HCT116 (cell line): ENCODE measurements at regions not wholly inside any gene's neighbourhood (a gene's known extent, or its start where the extent isn't known, plus 50 kb on each side); places are given as distances from the start of the nearest gene placed in this dataset.
A peak's percentile ranks its signal among the peaks of the same experiment; 100 is the strongest.

Experiments used
- ATAC-seq: fragments of 200-7000 bp; cut with Tn5 transposase; 2 replicates; pipeline ENCODE4 v1.9.1; 2020; ENCODE audit warnings: mild to moderate bottlenecking, moderate library complexity
- BruUV-seq: library from RNA; stranded (reverse); fragments of 400-500 nt; replicated peaks from 2 replicates; lab custom pipeline; 2021; lab: Mats Ljungman, UMichigan
- CTCF ChIA-PET: fragments of 300-600 bp; sonication (Branson Sonifier 250); formaldehyde crosslinking; loops from one replicate; lab custom pipeline; 2021; ENCODE audit warnings: antibody characterized with exemption; lab: Charles Lee
- POLR2A ChIA-PET: fragments of 300-600, 350-600 bp; sonication (Branson Sonifier 250); formaldehyde crosslinking; loops from one replicate; lab custom pipeline; 2021; ENCODE audit warnings: antibody characterized with exemption; lab: Charles Lee
- RAD21 ChIA-PET, 2 experiments: fragments of 300-600 bp; sonication (Branson Sonifier 250); formaldehyde crosslinking; loops; one replicate each; lab custom pipeline; 2023; ENCODE audit warnings: low total read pairs in 2 of 2; ENCODE audit not compliant: uncharacterized antibody in 2 of 2, unreplicated experiment in 2 of 2, low non-redundant PET in 1 of 2; lab: Charles Lee
- DNase-seq: peaks from one replicate; pipeline ENCODE4 v3.0.0-alpha.2; 2010; ENCODE audit warnings: low read depth, low spot score
- H2AFZ ChIP-seq: fragments of 200-600 bp; shearing (Covaris generic), sonication (generic); 2 replicates; pipeline ENCODE4 v1.6.1; 2017; ENCODE audit warnings: low read depth, mixed run types, mixed read lengths, antibody characterized with exemption, low read length; ENCODE audit not compliant: poor library complexity, severe bottlenecking
- H3K27ac ChIP-seq: 2 replicates; pipeline ENCODE4 v1.5.1; 2012; ENCODE audit warnings: low read depth, low read length
- H3K27me3 ChIP-seq: fragments of 200-600 bp; sonication (generic); 2 replicates; pipeline ENCODE4 v1.6.1; 2016; ENCODE audit warnings: mixed run types, low read length, mixed read lengths; ENCODE audit not compliant: insufficient read depth
- H3K36me3 ChIP-seq, 2 experiments: fragments of 200-500 bp in 1 of 2; fragments of 200-600 bp in 1 of 2; sonication (Bioruptor generic) in 1 of 2; sonication (generic) in 1 of 2; 2 replicates each; pipeline versions ENCODE4 v1.5.1 to v1.6.1; 2014 to 2016; ENCODE audit warnings: low read length in 2 of 2, inconsistent platforms in 1 of 2, mixed read lengths in 1 of 2, mixed run types in 1 of 2; ENCODE audit not compliant: insufficient read depth in 2 of 2, control insufficient read depth in 1 of 2
- H3K4me1 ChIP-seq, 2 experiments: fragments of 200-600 bp in 1 of 2; sonication (generic) in 1 of 2; 2 replicates each; pipeline versions ENCODE4 v1.5.1 to v1.6.1; 2012 to 2017; ENCODE audit warnings: low read length in 2 of 2, inconsistent platforms in 1 of 2, mild to moderate bottlenecking in 1 of 2, mixed read lengths in 1 of 2, mixed run types in 1 of 2, moderate library complexity in 1 of 2; ENCODE audit not compliant: insufficient read depth in 2 of 2, control insufficient read depth in 1 of 2
- H3K4me2 ChIP-seq: fragments of 200-600 bp; sonication (generic); 2 replicates; pipeline ENCODE4 v1.6.1; 2017; ENCODE audit warnings: mixed run types, low read length, mixed read lengths
- H3K4me3 ChIP-seq, 2 experiments: fragments of 200-600 bp in 1 of 2; sonication (generic) in 1 of 2; replicated peaks in 1 of 2; 2 replicates each; pipeline ENCODE4 v1.5.1; 2011 to 2016; ENCODE audit warnings: low read length in 2 of 2, control low read depth in 1 of 2, low read depth in 1 of 2, mild to moderate bottlenecking in 1 of 2, mixed read lengths in 1 of 2, mixed run types in 1 of 2
- H3K79me2 ChIP-seq: fragments of 200-600 bp; sonication (generic); 2 replicates; pipeline ENCODE4 v1.6.1; 2017; ENCODE audit warnings: mild to moderate bottlenecking, mixed run types, low read length, moderate library complexity, mixed read lengths; ENCODE audit not compliant: insufficient read depth
- H3K9ac ChIP-seq: fragments of 200-600 bp; sonication (generic); 2 replicates; pipeline ENCODE4 v1.6.1; 2016; ENCODE audit warnings: low read length, mixed read lengths
- H3K9me2 ChIP-seq: fragments of 200-600 bp; sonication (generic), shearing (Covaris generic); 2 replicates; pipeline ENCODE4 v1.6.1; 2017; ENCODE audit warnings: mixed run types, mild to moderate bottlenecking, moderate library complexity; ENCODE audit not compliant: insufficient read depth
- H3K9me3 ChIP-seq, 2 experiments: fragments of 200-500 bp in 1 of 2; fragments of 200-600 bp in 1 of 2; sonication (Bioruptor generic) in 1 of 2; sonication (generic) in 1 of 2; 2 replicates each; pipeline ENCODE4 v1.6.1; 2014 to 2017; ENCODE audit warnings: low read length in 2 of 2, mixed read lengths in 2 of 2, inconsistent platforms in 1 of 2, low read depth in 1 of 2, mild to moderate bottlenecking in 1 of 2, mixed run types in 1 of 2, moderate library complexity in 1 of 2; ENCODE audit not compliant: control insufficient read depth in 1 of 2, insufficient read depth in 1 of 2
- H4K20me1 ChIP-seq: fragments of 200-600 bp; sonication (generic), shearing (Covaris generic); 2 replicates; pipeline ENCODE4 v1.6.1; 2017; ENCODE audit warnings: mixed run types, mild to moderate bottlenecking, moderate library complexity; ENCODE audit not compliant: insufficient read depth
- ATF3 ChIP-seq: IDR thresholded peaks from 2 replicates; pipeline ENCODE4 v1.6.1; 2012
- CEBPB ChIP-seq: IDR thresholded peaks from 2 replicates; pipeline ENCODE4 v1.6.1; 2012; ENCODE audit warnings: low read depth
- EZH2 ChIP-seq: fragments of 200-600 bp; sonication (generic); IDR thresholded peaks from 2 replicates; pipeline ENCODE4 v1.6.1; 2017; ENCODE audit warnings: antibody characterized with exemption, mixed run types
- EZH2phosphoT487 ChIP-seq: fragments of 200-600 bp; IDR thresholded peaks from 2 replicates; pipeline ENCODE4 v1.6.1; 2018; ENCODE audit warnings: antibody characterized with exemption, borderline replicate concordance
- FOSL1 ChIP-seq: IDR thresholded peaks from 2 replicates; pipeline ENCODE4 v1.6.1; 2012; ENCODE audit warnings: low read depth
- JUND ChIP-seq: IDR thresholded peaks from 2 replicates; pipeline ENCODE4 v1.6.1; 2012
- SIN3A ChIP-seq: IDR thresholded peaks from 2 replicates; pipeline ENCODE4 v1.6.1; 2012; ENCODE audit warnings: low read depth
- ZBTB33 ChIP-seq: IDR thresholded peaks from 2 replicates; pipeline ENCODE4 v1.6.1; 2011; ENCODE audit warnings: mild to moderate bottlenecking, low read length, moderate library complexity; ENCODE audit not compliant: insufficient replicate concordance; ENCODE audit errors: extremely low read depth
- ZFX ChIP-seq: fragments of 450-650 bp; IDR thresholded peaks from 2 replicates; pipeline ENCODE4 v1.6.1; 2017
- intact Hi-C: fragments of 100-400 bp; cut with micrococcal nuclease; formaldehyde crosslinking; loops from 2 replicates; pipeline ENCODE4 v1.10.0; 2022

GRCh38 chr11:13116491-13116890 lies 107.4 kb downstream of the RASSF10 start:
- Histone ChIP-seq H3K36me3 (no peaks in the 10 kb centered on the region), H3K27me3 (no peaks in the 10 kb centered on the region), H3K4me1 (peaks cover 26 to 65% of the 10 kb centered on the region in 2 experiments), H3K9ac (no peak overlapping the region), H3K79me2 (no peaks in the 10 kb centered on the region), H2AFZ (no peak overlapping the region), H3K27ac (no peak overlapping the region), H3K9me3 (no peaks in the 10 kb centered on the region), H3K4me2 (no peak overlapping the region), H3K4me3 (no peak overlapping the region), H3K9me2 (no peaks in the 10 kb centered on the region), H4K20me1 (no peaks in the 10 kb centered on the region)
- DNase-seq, result no peak
- ATAC-seq, result no peak
- TF ChIP-seq JUND (no peak), EZH2phosphoT487 (no peak), CEBPB (no peak), SIN3A (no peak)
- intact Hi-C loops, result no loop called here
- no TSS peak for BruUV-seq
- ChIA-PET POLR2A (no interaction called here), CTCF (no interaction called here), RAD21 (no interaction called here)

DNA sequence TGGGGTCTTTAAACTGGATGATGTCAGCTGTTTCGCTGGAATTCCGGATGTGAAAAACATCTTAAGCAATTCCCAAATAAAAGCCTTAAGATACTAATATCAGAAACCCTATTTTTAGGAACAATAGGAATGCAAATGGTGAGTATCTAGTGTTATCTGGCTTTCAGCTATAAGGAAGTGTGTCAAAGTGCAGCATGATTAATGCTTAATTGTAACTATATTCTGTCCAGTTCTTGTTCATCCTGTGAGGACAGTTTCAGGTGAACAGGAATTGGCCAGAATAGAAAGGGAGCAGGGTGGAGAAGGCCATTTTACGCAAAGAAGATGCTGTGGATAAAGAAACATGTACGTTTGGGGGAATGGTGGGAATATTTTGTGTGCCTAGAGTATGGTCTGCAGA lies 108.2 kb downstream of the RASSF10 start:
- no peaks in the 10 kb centered on the region for H3K27me3 ChIP-seq
- ATAC-seq (no peak), DNase-seq (no peak)
- intact Hi-C loops, result no loop called here
- TF ChIP-seq EZH2 (no peak), JUND (no peak), ZFX (no peak), CEBPB (no peak), FOSL1 (no peak), ATF3 (no peak), ZBTB33 (no peak)
- POLR2A ChIA-PET, result interaction anchor here (1.4 kb wide), 1 partner anchor 23 kb away, joined by 3 read pairs; no protein-coding TSS in a partner anchor
- H3K4me3 ChIP-seq, result no peak overlapping the region
- no peak overlapping the region for H3K27ac ChIP-seq
- H3K9me3 ChIP-seq, result no peaks in the 10 kb centered on the region
- H3K4me1 ChIP-seq, result peaks cover 26 to 65% of the 10 kb centered on the region in 2 experiments
- H3K36me3 ChIP-seq, result no peaks in the 10 kb centered on the region
- H3K9me2 ChIP-seq, result no peaks in the 10 kb centered on the region
- CTCF ChIA-PET, result no interaction called here
- RAD21 ChIA-PET, result no interaction called here
- no peak overlapping the region for H3K9ac ChIP-seq
- no peaks in the 10 kb centered on the region for H3K79me2 ChIP-seq
- peak overlapping the region; percentile 58 for H3K4me2 ChIP-seq
- H2AFZ ChIP-seq, result no peak overlapping the region
- no peaks in the 10 kb centered on the region for H4K20me1 ChIP-seq
- no TSS peak for BruUV-seq
